ENCODE measurements at regions not wholly inside any gene's neighbourhood (a gene's known extent, or its start where the extent isn't known, plus 50 kb on each side); places are given as distances from the start of the nearest gene placed in this dataset.

- no peak for TF ChIP-seq CTCF (IDR thresholded peaks at IDR 0.05)
- ATAC-seq (ENCODE audit: low FRiP score) (no peak), DNase-seq (ENCODE audit: low spot score) (no peak)
Observed at GRCh38 chr16:5459863-5460262, 362.3 kb upstream of the EEF2KMT start.

- DNase-seq (ENCODE audit: low spot score) (no peak), ATAC-seq (ENCODE audit: low FRiP score) (no peak)
- TF ChIP-seq CTCF (IDR thresholded peaks at IDR 0.05) = no peak
Observed at GRCh38 chr16:5455110-5455509, 357.5 kb upstream of the EEF2KMT start.

- TF ChIP-seq CTCF (IDR thresholded peaks at IDR 0.05) = no peak
- DNase-seq (ENCODE audit: low spot score) (no peak), ATAC-seq (ENCODE audit: low FRiP score) (no peak)
Observed at GRCh38 chr16:5454349-5454748, 356.8 kb upstream of the EEF2KMT start.

GRCh38 chr16:5451641-5452040 is 354.0 kb upstream of the EEF2KMT start:
- no peak for ATAC-seq (ENCODE audit: low FRiP score)

GRCh38 chr16:5450409-5451104 is 353.0 kb upstream of the EEF2KMT start:
- no peak for TF ChIP-seq CTCF (IDR thresholded peaks at IDR 0.05)

More at GRCh38 chr16:5451641-5452040, 354.0 kb upstream of the EEF2KMT start:
- DNase-seq (ENCODE audit: low spot score) = no peak
- TF ChIP-seq CTCF (IDR thresholded peaks at IDR 0.05) = no peak

GRCh38 chr16:5449901-5450300 is 352.3 kb upstream of the EEF2KMT start:
- DNase-seq (ENCODE audit: low spot score) = no peak

More at GRCh38 chr16:5450409-5451104, 353.0 kb upstream of the EEF2KMT start:
- DNase-seq (ENCODE audit: low spot score) (no peak), ATAC-seq (ENCODE audit: low FRiP score) (no peak)

More at GRCh38 chr16:5449901-5450300, 352.3 kb upstream of the EEF2KMT start:
- no peak for TF ChIP-seq CTCF (IDR thresholded peaks at IDR 0.05)
- no peak for ATAC-seq (ENCODE audit: low FRiP score)
